ENCODE measurements at regions not wholly inside any gene's neighbourhood (a gene's known extent, or its start where the extent isn't known, plus 50 kb on each side); places are given as distances from the start of the nearest gene placed in this dataset.
A peak's percentile ranks its signal among the peaks of the same experiment; 100 is the strongest.

DNA sequence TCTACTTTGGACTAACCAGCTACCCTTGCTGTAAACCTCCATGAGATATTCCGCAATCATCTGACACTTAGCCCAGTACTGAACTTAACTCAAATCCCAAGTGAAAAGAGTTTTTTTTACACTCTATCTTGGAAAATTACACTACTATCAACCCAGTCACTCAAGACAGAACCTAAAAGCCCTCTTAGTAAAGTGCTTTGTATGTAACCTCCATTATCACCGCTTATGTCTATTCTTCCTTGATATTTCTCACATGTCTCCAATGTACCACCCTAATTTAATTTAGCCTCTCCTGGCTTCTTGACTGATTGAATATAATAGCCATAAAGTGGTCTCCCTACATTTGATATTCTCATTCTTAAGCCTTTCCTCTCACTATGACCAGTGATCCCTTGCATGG is 168.8 kb upstream of the SYT1 start:
- Histone ChIP-seq H3K4me2 (no peak overlapping the region), H3K9me3 (no peaks in the 10 kb centered on the region), H3K4me1 (peaks cover 15% of the 10 kb centered on the region; the same call in 2 of the 3 replicates), H3K27ac (no peak overlapping the region), H3K4me3 (no peak overlapping the region)
- FAIRE-seq (no peak), ATAC-seq (no peak), DNase-seq (ENCODE audit: low read depth in 1 of 2, low spot score in 1 of 2) (no peak)
- ChIA-PET CTCF (no interaction called here), POLR2A (no interaction called here)
- TF ChIP-seq MAZ (IDR thresholded peaks at IDR 0.05; ENCODE audit: borderline replicate concordance, low read depth, low read length) (no peak), ZSCAN20 (CRISPR knock-in tag; IDR thresholded peaks at IDR 0.05) (no peak), EHF (CRISPR knock-in tag; IDR thresholded peaks at IDR 0.05) (no peak), CBX2 (IDR thresholded peaks at IDR 0.05; ENCODE audit: borderline replicate concordance, low read depth) (no peak), ZC3H11A (IDR thresholded peaks at IDR 0.05) (no peak), KDM5A (IDR thresholded peaks at IDR 0.05) (no peak), RNF2 (IDR thresholded peaks at IDR 0.05; ENCODE audit: borderline replicate concordance, low read depth) (no peak)
- TF ChIP-seq, protein P1, sequence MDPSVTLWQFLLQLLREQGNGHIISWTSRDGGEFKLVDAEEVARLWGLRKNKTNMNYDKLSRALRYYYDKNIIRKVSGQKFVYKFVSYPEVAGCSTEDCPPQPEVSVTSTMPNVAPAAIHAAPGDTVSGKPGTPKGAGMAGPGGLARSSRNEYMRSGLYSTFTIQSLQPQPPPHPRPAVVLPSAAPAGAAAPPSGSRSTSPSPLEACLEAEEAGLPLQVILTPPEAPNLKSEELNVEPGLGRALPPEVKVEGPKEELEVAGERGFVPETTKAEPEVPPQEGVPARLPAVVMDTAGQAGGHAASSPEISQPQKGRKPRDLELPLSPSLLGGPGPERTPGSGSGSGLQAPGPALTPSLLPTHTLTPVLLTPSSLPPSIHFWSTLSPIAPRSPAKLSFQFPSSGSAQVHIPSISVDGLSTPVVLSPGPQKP (IDR thresholded peaks at IDR 0.05; ENCODE audit: low read depth, low read length) = no peak
- TF ChIP-seq, protein P2, sequence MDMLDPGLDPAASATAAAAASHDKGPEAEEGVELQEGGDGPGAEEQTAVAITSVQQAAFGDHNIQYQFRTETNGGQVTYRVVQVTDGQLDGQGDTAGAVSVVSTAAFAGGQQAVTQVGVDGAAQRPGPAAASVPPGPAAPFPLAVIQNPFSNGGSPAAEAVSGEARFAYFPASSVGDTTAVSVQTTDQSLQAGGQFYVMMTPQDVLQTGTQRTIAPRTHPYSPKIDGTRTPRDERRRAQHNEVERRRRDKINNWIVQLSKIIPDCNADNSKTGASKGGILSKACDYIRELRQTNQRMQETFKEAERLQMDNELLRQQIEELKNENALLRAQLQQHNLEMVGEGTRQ (IDR thresholded peaks at IDR 0.05) = no peak
- TF ChIP-seq, protein P3, sequence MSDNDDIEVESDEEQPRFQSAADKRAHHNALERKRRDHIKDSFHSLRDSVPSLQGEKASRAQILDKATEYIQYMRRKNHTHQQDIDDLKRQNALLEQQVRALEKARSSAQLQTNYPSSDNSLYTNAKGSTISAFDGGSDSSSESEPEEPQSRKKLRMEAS (IDR thresholded peaks at IDR 0.05) = no peak
- 99% methylated on average over 2 of the region's 2 CpGs for whole genome bisulfite sequencing (ENCODE audit: missing lambda C conversion rate)

DNA sequence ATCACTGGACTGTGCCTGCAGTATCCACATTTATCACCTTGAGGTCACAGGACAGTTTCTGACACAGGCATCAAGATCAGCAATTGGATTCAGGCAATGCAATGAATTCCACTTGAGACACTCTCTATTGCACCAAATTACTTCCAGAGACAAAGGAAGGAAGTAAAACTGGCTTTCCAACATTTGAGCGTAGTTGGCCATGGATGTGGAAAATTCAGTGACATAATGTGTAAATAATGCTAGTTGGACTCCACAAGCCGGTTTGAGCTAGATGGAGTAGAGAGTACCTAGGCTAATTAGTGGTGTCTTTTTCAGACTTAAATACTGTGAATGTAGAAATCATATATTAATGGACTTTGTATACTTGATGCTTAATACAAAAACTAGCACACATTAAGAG is 168.3 kb upstream of the SYT1 start:
- peaks cover 15% of the 10 kb centered on the region; the same call in 2 of the 3 replicates for H3K4me1 ChIP-seq
- H3K9me3 ChIP-seq = no peaks in the 10 kb centered on the region
- TF ChIP-seq RARB (CRISPR knock-in tag; IDR thresholded peaks at IDR 0.05) (no peak), MYC (IDR thresholded peaks at IDR 0.05; ENCODE audit: borderline replicate concordance, low read length) (no peak), EHF (CRISPR knock-in tag; IDR thresholded peaks at IDR 0.05) (no peak), RCOR1 (IDR thresholded peaks at IDR 0.05; ENCODE audit: low read depth, low read length) (no peak), GATA3 (IDR thresholded peaks at IDR 0.05; ENCODE audit: borderline replicate concordance) (no peak), POLR2AphosphoS2 (conservative IDR thresholded peaks at IDR 0.05; ENCODE audit: low read length) (no peak)
- DNase-seq (ENCODE audit: low read depth in 1 of 2, low spot score in 1 of 2) (no peak), ATAC-seq (no peak), FAIRE-seq (no peak)
- no peak overlapping the region for H3K27ac ChIP-seq
- no peak overlapping the region for H3K4me2 ChIP-seq
- ChIA-PET CTCF (no interaction called here), POLR2A (no interaction called here)
- H3K4me3 ChIP-seq = no peak overlapping the region
- 95% methylated on average over 2 of the region's 2 CpGs for WGBS (ENCODE audit: missing lambda C conversion rate)

DNA sequence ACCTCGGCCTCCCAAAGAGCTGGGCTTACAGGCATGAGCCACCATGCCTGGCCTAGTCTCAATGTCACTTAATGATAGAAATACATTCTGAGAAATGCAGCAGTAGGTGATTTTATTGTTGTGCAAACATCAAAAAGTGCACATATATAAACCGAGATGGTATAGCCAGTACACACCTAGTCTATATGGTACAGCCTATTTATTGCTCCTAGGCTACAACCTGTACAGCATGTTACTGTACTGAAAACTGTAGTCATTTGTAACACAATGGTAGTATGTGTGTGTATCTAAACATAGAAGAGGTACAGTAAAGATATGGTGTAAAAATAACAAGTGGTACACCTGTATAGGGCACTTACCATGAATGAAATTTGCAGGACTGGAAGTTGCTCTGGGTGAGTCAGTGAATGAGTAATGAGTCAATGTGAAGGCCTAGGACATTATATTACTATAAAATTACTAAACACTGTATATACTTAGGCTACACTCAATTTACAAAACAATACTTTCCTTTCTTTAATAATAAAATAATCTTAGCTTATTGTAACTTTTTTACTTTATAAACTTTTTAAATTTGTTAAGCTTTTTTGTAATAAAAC is 166.7 kb upstream of the SYT1 start:
- Histone ChIP-seq H3K4me2 (no peak overlapping the region; the same call in 2 of the 3 replicates), H3K9me3 (no peaks in the 10 kb centered on the region), H3K27ac (no peak overlapping the region), H3K4me1 (peaks cover 15% of the 10 kb centered on the region; the same call in 2 of the 3 replicates), H3K4me3 (no peak overlapping the region)
- TF ChIP-seq FOSL2 (IDR thresholded peaks at IDR 0.05) = no peak
- TF ChIP-seq FOSL2 (CRISPR knock-in tag; IDR thresholded peaks at IDR 0.05) = peak; percentile 34
- no peak for TF ChIP-seq RCOR1 (IDR thresholded peaks at IDR 0.05; ENCODE audit: low read depth, low read length)
- no peak for TF ChIP-seq RNF2 (IDR thresholded peaks at IDR 0.05; ENCODE audit: borderline replicate concordance, low read depth)
- ATAC-seq = peak in 1 of 2 experiments; percentile 43; a peak in 2 of 6 replicates
- peak; percentile 73 for FAIRE-seq
- 86% methylated on average over 2 of the region's 2 CpGs for WGBS (ENCODE audit: missing lambda C conversion rate)
- ChIA-PET POLR2A (no interaction called here), CTCF (no interaction called here)
- DNase-seq (ENCODE audit: low read depth in 1 of 2, low spot score in 1 of 2) = peak in 1 of 2 experiments; percentile 11

DNA sequence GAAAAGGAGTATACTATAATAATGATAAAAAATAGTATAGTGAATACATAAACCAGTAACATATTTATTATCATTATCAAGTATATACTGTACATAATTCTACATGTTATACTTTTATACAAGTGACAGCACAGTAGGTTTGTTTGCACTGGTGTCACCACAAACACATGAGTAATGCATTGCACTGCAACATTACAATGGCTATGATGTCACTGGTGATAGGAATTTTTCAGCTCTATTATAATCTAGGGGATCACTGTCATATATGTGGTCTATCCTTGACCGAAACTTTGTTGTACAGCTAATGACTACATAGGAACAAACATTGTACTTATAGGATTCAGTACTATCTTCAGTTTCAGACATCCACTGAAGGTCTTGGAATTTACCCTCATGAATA is 165.8 kb upstream of the SYT1 start:
- WGBS (ENCODE audit: missing lambda C conversion rate) = 15% methylated on average over 1 of the region's 1 CpG
- Histone ChIP-seq H3K4me2 (peak overlapping the region; percentile 39; the same call in 2 of the 3 replicates), H3K4me1 (peaks cover 18% of the 10 kb centered on the region; the same call in 2 of the 3 replicates), H3K27ac (no peak overlapping the region), H3K9me3 (no peaks in the 10 kb centered on the region), H3K4me3 (no peak overlapping the region)
- DNase-seq (ENCODE audit: low read depth in 1 of 2, low spot score in 1 of 2) (peak; percentile 7 to 70), ATAC-seq (peak; percentile 74 to 92), FAIRE-seq (peak; percentile 77)
- CTCF ChIA-PET = no interaction called here
- POLR2A ChIA-PET = no interaction called here
- TF ChIP-seq FOSL2 (IDR thresholded peaks at IDR 0.05) (no peak), FOSL2 (CRISPR knock-in tag; IDR thresholded peaks at IDR 0.05) (peak; percentile 74), CEBPB (IDR thresholded peaks at IDR 0.05) (peak in 1 of 2 experiments; percentile 51; a peak in 2 of 4 replicates), GATA3 (IDR thresholded peaks at IDR 0.05; ENCODE audit: borderline replicate concordance) (peak; percentile 54; the same call in 1 of the 2 replicates), HOXB13 (CRISPR knock-in tag; IDR thresholded peaks at IDR 0.05; ENCODE audit: low read depth) (no peak), CBX2 (IDR thresholded peaks at IDR 0.05; ENCODE audit: borderline replicate concordance, low read depth) (no peak), RCOR1 (IDR thresholded peaks at IDR 0.05; ENCODE audit: low read depth, low read length) (no peak)
- TF ChIP-seq, protein P4, sequence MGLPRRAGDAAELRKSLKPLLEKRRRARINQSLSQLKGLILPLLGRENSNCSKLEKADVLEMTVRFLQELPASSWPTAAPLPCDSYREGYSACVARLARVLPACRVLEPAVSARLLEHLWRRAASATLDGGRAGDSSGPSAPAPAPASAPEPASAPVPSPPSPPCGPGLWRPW (IDR thresholded peaks at IDR 0.05) = no peak
